GM18507 (cell line): ENCODE measurements at regions not wholly inside any gene's neighbourhood (a gene's known extent, or its start where the extent isn't known, plus 50 kb on each side); places are given as distances from the start of the nearest gene placed in this dataset.

Experiments used
- DNase-seq: peaks from one replicate; pipeline ENCODE4 v3.0.0; 2011; ENCODE audit warnings: low read depth; ENCODE audit not compliant: insufficient read length; ENCODE audit errors: extremely low spot score
- FAIRE-seq: peaks from 2 replicates; lab custom pipeline; 2011; peaks lifted over from hg19 to GRCh38; lab: Jason Lieb, UNC

DNA sequence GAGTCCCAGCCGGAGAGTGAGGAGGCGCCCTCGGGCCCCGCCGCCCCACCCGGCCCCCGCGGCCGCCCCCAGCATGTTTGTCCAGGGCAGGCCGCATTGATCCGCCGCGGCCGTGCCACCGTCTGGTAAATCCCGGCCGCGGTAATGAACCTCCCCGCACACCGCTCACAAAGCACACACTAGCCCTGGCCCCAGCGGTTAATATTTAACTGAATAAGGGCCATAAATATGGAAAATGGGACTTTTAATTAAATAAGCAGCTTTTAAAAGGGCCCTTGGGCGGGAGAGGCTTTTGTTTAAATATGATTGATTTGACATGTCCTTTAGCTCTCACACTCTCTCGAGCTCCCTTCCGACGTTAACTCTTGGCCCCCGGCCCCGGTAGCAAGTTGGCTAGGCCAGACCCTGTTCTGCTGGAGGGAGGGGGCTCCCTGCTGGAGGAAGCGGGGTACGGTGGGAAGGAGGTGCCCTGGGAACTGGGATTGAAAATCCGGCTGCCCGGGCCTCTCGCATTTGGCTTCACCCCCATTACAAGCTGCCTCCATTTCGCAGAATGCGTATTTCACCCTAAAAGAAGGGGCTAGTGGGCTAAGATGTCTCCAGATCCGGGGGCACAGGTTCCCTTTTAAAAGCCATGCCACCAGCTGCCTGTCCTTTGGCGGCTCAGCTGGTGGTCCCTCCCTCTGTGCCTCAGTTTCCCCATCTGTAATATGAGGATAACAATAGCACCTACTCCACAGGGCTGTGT, 199.8 kb downstream of the RBM19 start:
- FAIRE-seq = no peak
- no peak for DNase-seq

DNA sequence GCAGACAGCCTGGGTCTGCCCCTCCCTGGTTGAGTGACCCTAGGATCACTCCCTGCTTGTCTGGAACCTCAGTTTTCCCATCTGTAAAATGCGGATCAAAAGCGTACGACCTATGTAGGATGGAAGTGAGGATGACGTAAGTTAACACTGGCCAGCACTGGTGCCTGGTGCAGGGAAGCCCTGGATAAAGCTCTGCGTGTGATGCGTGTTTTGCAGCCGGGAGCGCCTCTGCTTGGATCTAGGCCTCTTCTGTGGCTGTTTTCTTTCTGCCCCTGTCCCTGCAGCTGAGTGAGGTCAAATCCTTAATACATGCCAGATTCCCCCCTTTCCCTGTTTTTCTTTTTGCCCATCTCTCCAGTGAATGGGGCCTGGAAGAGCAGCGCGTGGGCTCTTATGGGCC, 201.5 kb downstream of the RBM19 start:
- no peak for DNase-seq
- no peak for FAIRE-seq

DNA sequence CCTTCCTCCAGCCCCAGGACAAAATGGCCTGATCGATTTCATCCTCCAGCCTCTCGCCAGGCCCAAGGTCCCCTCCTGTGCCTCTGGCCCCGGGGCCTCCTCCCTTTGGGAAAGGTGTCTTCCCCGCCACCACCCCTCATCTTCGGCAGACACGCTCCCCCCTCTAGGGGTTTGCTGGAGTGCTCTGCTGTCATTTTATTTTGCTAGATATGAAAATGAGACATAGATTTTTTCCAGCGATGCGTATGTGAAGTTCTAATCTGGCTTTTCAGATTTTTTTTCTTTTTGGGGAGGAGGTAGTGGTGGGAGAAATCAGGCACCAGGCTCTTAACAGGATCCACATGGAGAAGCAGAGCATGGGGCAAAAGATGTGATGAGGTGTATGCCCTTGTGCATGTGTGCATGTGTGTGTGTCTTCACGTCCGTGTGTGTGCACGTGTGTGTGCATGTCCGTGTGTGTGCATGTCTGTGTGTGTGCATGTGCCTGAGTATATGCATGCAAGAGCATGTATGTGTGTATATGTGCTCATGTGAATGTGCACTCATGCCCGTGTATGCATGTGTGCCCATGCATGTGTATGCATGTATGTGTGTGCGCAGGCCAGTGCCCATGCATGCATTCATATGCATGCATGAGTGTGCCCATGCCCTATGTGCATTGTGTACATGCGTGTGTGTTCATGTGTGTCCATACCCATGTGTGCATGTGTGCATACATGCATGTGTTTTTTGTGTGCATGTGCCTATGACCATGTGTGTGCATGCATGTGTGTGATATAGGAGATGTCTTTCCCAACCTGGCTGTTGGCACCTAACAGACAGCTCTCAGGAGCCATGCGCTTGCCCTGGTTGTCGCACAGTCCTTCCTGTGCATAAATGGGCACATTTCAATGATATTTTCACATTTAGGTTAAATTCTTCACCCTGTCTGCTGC, 203.0 kb downstream of the RBM19 start:
- FAIRE-seq (no peak), DNase-seq (no peak)

DNA sequence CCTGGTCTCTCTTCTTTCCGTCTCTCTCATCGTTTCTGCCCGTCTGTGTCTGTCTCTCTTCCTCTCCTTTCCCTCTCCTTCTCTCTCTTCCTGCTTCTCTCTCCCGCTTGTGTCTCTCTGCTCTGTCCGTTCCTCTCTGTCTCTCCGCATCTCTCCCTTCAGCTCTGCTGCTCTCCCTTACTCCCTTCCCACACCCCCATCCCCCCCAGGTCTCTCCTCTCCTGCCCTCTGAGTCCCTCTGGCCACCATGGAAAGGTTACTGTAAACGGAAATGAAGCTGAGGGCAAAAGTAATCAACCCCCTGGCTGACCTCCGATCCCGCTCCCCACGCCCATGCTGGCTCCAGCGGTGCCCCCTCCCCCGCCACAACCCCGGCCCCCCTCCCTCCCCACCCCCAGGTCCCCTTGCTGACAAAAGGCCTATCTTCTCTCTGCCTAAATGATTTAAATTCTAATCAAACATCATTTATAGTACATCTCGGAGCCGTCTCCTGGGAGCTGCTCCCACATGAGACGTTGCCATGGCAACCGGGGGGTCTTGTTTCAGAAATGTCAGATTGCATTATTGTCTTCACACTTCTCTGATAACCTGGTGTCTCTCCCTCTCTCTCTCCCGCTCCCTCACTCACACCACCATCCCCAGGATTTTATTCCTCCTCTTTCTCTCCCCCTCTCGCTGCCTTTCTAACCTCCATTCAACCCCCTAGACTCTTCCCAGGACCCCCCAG, 203.8 kb downstream of the RBM19 start:
- DNase-seq = no peak
- FAIRE-seq = no peak

DNA sequence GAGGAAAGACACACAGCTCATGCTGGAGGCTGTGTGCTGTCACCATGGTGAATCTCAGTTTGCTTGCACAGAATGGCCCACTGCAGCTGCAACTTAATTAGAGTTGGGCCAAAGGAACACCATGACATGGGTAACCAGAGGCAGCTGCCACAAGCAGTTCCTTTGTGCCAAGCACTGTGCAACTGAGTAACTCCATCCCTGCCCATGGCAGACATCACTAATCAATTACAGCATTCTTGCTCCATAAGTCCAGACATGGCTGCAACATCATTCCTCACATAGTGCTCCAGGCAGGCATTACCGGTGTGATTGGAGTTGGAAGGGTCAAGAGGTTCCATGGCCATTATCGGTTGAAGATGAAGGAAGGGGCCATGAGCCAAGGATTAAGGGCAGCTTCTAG, 207.0 kb downstream of the RBM19 start:
- no peak for FAIRE-seq

DNA sequence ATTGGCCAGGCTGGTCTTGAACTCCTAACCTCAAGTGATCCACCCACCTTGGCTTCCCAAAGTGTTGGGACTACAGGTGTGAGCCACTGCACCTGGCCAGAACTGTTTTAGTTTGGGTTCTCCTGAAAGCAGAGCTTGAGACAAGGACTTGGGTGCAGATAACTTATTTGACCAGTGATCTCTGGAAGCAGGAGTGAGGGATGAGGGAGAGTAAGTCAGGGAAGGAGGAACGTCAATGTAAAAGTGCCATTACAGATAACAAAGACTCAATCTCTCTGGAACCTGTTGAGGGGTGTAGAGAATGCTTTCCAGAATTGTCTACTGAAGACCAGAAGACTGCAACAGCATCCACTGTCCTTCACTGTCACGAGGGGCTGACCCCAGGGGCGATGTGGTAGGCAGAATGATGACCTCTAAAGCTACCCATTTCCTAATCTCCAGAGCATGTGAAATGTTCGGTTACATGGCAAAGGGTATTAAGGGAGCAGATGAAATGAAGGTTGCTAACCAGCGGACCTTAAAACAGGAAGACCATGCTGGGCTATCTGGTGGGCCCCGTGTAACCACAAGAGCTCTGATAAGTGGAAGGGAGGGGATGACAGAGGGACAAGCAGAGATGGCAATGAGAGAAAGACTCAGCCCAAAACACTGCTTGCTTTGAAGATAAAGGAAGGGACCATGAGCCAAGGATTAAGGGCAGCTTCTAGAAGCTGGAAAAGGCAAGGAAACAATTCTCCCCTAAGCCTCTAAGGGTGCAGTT, 207.8 kb downstream of the RBM19 start:
- no peak for DNase-seq

More for the DNA sequence above, 207.0 kb downstream of the RBM19 start:
- DNase-seq = no peak

DNA sequence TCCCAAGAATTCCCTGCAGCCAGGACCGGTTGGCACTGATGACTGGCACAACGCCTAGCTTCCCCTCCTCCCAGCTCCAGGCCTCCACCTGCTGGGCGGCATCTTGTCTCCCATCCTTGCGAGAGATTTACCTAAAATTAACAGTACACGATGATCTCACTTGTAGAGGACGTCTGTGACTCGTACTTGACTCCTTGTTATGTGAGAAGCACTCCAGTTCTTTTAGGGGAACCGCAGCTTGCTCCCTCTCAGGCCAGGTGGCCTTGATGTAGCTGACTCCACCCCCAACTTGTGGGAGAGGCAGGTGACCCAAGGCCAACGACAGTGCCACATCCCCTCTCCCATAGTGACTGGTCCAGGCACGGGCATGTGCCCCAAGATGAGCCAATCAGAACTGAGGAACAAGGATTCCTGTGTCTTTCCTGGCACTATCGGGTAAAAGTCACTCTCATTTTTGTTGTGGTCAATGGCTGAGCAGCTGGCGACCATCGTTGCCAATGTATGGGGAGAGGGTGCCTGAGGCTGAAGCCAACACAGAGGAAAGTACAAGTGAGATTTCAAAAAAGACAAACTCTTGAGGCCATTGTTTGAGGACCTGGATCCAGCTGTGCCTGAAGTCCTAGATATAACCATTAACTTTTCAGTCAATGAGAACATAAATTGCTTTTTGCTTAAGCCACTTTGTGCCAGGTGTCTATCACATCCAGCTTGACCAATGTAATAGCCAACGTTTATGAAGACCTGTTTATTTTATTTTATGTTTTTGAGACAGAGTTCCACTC, 208.7 kb downstream of the RBM19 start:
- no peak for FAIRE-seq
- no peak for DNase-seq

More for the DNA sequence above, 207.8 kb downstream of the RBM19 start:
- no peak for FAIRE-seq

DNA sequence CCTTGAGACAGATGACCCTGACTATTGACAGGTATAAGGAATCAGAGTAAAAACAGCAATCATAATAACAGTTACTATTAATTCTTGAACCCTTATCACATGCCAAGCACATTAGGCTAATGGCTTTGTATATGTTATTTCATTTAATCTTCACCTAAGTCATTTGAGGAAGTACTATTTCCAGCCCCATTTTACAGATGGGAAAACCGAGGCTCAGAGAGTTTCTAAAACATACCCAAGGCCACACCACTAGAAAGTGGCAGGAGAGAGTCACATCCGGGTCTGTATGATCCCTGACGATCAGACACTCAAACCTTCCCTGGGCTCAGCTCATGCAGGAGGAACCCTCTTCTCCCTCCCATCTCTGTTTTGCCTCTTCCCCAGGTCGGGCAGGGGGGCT, 209.5 kb downstream of the RBM19 start:
- no peak for DNase-seq
- FAIRE-seq = no peak

DNA sequence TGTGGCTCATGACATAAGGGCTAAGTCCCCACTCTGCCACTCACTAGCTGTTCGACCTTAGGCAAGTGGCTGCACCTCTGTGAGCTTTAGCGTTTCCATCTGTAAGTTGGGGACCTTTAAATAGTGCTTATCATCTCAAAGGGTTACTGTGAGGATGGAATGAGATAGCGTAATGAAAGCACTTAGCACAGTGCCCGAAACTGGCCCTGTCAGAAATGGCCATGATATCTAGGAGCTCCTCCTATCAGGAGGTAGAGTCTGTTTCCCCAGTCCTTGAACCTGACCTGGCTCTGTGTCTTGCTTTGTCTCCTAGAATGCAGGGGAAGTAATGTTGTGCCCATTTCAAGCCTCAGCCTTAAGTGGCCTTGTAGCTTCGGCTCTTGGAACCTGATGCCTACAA, 211.0 kb downstream of the RBM19 start:
- FAIRE-seq (no peak), DNase-seq (no peak)

DNA sequence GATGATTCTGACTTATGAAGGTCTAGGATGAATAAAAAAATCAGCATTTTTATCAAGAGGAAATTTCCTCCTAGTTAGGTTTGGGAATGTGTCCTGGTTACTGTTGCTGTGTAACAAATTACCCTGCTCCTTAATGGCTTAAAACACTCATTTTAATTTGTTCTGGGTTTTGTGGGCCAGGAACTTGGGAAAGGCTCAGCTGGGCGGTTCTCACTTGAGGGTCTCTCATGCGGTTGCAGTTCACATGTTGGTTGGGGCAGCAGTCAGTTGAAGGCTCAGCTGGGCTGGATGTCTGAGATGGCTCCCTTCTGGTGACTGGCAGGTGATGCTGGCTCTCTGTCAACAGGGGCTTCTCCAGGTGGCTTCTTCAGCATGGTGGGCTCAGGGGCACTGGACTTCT, 214.6 kb downstream of the RBM19 start:
- DNase-seq (no peak), FAIRE-seq (no peak)

DNA sequence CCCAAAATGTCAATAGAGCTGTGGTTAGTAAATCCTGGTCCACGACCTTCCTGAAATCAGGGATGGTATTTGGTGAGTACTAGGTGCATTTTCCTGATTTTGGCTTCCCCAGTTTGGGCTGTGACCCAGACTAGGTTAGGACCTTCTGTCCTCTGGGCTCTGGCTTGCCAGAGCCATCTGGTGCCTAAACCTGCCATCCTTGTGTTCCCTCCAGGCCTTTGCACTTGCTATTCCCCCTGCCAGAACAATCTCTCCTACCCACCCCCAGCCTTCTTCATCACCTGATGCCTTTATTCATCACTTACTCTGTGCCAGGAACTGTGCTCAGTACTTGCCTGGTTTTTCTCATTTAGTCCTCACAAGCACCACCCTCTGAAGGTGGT, 216.7 kb downstream of the RBM19 start:
- FAIRE-seq (no peak), DNase-seq (no peak)

DNA sequence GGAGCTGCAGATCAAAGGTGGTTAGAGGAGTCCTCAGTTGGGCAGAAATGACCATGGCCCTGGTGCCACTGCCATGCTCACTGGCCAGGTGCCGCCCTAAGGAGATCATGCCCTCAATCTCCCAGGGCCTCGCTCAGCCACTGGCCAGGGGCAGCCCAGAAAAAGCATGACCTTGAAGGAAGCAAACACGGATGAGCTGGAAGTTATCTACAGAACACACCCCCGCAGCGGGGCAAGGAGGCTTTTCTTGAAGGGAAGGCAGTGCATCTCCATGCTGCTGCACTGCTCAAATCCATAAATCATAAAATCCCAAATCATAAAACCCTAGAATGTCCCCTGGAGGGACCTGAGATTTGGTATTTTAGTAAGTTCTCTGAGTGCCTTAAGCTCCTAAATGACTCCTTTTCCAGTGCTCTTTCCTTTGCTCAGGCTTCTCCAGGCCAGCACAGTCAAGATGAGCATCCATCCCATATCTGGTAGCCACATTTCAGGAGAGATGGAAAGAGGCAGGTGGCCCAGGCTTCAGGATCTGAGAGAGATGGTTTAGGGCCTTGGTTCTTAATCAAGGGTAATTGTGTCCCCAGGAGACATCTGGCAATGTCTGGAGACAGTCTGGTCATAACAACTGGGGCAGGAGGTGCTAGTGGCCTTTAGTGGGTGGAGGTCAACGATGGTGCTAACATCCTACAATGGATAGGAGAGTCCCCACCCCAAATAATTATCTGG, 217.3 kb downstream of the RBM19 start:
- FAIRE-seq = no peak
- no peak for DNase-seq

DNA sequence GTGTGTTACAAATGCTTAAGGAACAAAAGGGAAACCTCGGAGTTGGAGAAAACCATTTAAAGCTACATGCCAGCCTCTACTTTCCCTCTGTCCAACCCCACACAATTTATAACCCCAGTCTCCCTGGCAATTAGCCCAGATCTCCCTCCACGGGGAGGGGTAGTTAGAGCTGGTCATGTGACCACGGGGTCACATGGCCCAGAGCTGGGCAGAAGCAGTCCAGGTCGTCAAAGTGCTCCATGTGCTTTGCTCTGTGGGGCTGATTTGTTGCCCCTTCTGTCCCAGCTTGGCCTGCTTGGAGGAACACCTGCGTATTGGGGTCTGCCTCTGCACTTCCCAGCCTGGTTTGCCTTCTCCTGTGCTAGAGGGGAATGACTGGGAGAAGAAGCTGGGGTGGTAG, 219.1 kb downstream of the RBM19 start:
- DNase-seq = no peak

DNA sequence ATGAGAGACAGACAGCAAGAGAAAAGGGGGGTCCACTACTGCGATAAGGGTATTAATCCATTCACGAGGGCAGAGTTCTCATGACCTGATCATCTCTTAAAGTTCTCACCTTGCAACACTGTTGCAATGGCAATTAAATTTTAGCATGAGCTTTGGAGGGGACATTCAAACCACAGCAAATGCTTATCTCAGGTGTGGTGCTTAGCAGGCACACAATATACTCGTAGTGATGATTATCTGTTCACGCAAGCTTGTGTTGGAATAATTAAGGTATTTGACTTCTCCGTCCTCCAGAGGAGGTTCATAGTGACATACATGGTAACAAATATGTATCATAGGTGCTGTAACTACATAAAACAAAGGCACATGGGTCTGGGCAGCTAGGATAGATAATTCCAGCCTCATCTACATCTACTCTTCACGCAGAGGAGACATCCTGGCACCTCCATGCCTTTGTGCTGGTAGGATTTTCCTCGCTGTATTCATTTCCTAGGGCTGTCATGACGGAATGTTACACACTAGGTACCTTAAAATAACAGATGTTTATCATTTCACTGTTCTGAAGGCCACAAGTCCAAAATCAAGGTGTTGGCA, 221.2 kb downstream of the RBM19 start:
- no peak for FAIRE-seq
- no peak for DNase-seq

More for the DNA sequence above, 219.1 kb downstream of the RBM19 start:
- no peak for FAIRE-seq

DNA sequence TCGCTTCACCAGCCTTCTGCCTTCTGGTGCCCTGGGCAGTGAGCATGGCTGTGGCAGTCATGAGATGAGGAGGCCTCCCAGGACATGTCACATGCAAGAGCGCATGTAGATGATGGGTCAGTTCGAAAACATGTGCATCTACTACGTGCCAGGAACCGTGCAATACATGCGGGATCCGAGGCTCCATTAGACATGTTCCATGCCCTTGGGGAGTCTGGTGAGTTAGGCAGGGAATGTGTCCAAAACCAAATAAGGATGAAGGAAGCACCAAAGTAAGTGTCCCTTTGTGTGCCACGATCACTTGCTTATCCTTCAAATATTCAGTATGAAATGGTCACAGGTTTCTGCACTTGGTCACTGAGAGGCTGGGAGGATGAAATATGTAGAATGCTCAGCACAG, 223.3 kb downstream of the RBM19 start:
- FAIRE-seq (no peak), DNase-seq (no peak)

DNA sequence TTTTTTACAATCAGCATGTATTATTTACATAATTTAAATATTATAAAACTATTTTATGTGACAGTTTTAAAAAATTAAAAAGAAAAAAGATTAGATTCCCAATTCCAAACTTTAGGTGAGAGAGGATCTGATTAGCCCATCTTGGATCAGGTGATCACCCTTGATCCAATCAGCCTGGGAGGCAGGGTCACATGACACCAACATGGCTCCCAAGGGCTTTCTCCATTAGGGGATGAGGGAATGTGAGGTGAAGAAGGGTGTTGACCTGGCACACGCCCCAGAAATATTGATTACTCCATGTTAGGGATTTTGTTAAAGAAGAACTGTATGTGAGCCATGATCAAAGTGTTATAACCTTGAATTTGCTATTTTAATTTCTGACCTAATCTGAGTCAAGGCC, 225.4 kb downstream of the RBM19 start:
- FAIRE-seq (no peak), DNase-seq (no peak)

DNA sequence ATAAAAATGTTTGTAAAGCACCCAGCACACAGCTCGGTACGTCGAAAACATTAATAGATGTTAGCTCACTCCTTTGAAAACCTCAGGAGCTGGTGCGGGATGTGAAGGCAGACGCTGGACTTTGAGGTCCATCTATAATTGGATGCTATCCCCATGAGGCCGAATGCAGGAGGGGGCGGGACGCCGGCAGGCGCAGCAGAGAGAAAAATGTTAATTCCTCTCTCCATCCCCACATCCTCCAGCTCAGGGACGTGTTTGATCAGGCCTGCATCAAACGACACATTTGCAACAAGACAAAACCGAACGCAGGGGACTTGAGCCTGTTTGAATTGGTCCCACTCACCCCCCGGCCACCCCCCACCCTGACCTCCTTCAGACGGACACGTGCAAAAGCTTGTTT, 231.0 kb downstream of the RBM19 start:
- FAIRE-seq = no peak
- no peak for DNase-seq

DNA sequence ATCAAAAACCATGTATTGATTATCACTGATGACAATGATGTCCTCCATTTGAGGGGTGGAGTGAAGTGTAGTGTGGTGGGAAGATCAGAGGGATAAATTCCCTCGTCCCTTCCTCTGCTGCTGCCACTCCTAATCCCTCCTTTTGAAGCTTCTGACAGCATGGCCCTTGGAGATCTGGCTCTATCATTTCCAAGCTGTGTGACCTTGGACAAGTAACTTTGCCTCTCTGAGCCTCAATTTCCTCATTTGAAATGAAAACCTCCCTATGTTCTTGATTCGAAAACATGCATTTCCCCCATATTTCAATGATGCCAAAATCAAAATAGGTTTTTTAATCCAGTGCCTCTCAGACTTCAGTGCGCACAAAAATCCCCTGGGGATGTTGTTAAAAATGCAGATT, 231.6 kb downstream of the RBM19 start:
- FAIRE-seq (no peak), DNase-seq (no peak)
